Astrocyte of the hippocampus (primary cell): ENCODE measurements at regions not wholly inside any gene's neighbourhood (a gene's known extent, or its start where the extent isn't known, plus 50 kb on each side); places are given as distances from the start of the nearest gene placed in this dataset.
"Not testable (repeated sequence)": the region's sequence is repeated elsewhere in the genome, so short reads cannot be mapped to it uniquely, and the experiment has no call there.

Source experiments
- DNase-seq: peaks from one replicate; pipeline ENCODE4 v3.0.0; 2011; ENCODE audit warnings: low read depth, low spot score

- DNase-seq: peak; percentile 0
Measured at GRCh38 chr17:26731005-26731921, 562.7 kb upstream of the WSB1 start.

GRCh38 chr17:26731926-26732325 is 562.0 kb upstream of the WSB1 start:
- DNase-seq: not testable (repeated sequence)

GRCh38 chr17:26734775-26735174 is 559.1 kb upstream of the WSB1 start:
- not testable (repeated sequence) for DNase-seq

- DNase-seq: not testable (repeated sequence)
Measured at GRCh38 chr17:26735977-26736376, 557.9 kb upstream of the WSB1 start.

- no peak for DNase-seq
Measured at GRCh38 chr17:26765860-26766709, 527.8 kb upstream of the WSB1 start.

- DNase-seq: no peak
Measured at GRCh38 chr17:26766743-26767142, 527.2 kb upstream of the WSB1 start.

- no peak for DNase-seq
Measured at GRCh38 chr17:26773189-26774188, 520.4 kb upstream of the WSB1 start.

- DNase-seq: no peak
Measured at GRCh38 chr17:26774291-26775218, 519.4 kb upstream of the WSB1 start.

- no peak for DNase-seq
Measured at GRCh38 chr17:26775219-26775822, 518.6 kb upstream of the WSB1 start.

- DNase-seq: not testable (repeated sequence)
Measured at GRCh38 chr17:26780187-26780814, 513.6 kb upstream of the WSB1 start.

GRCh38 chr17:26782153-26782552 is 511.8 kb upstream of the WSB1 start:
- no peak for DNase-seq

GRCh38 chr17:26792486-26792885 is 501.4 kb upstream of the WSB1 start:
- DNase-seq: peak; percentile 58

GRCh38 chr17:26807024-26807423 is 486.9 kb upstream of the WSB1 start:
- DNase-seq: no peak

GRCh38 chr17:26809033-26809432 is 484.9 kb upstream of the WSB1 start:
- peak; percentile 13 for DNase-seq

- peak; percentile 10 for DNase-seq
Measured at GRCh38 chr17:26818736-26819135, 475.2 kb upstream of the WSB1 start.
